Body of pancreas (tissue), 4 donors: ENCODE measurements at regions not wholly inside any gene's neighbourhood (a gene's known extent, or its start where the extent isn't known, plus 50 kb on each side); places are given as distances from the start of the nearest gene placed in this dataset.

Experiments used
- ATAC-seq: fragments of 150-250 bp; one replicate; pipeline ENCODE4 v1.9.1; 2016
- DNase-seq, 4 donors: peaks; one replicate each; pipeline ENCODE4 v3.0.0-alpha.2; 2019
- H3K27ac ChIP-seq, 4 donors: fragments of 200-600 bp; sonication (generic); 1 replicate in 3 of 4; 2 replicates in 1 of 4; pipeline versions ENCODE4 v1.5.1 to v1.6.1; 2016 to 2019; ENCODE audit warnings: mild to moderate bottlenecking in 1 of 4, mixed read lengths in 1 of 4, moderate library complexity in 1 of 4
- H3K27me3 ChIP-seq, 2 donors: fragments of 200-600 bp; sonication (generic); one replicate each; pipeline ENCODE4 v1.6.0; 2016; ENCODE audit warnings: mild to moderate bottlenecking in 1 of 2
- H3K36me3 ChIP-seq, 2 donors: fragments of 200-600 bp; sonication (generic); replicated peaks in 1 of 2; 2 replicates each; pipeline ENCODE4 v1.5.1; 2016; ENCODE audit warnings: low read depth in 2 of 2; ENCODE audit not compliant: insufficient read depth in 1 of 2
- H3K4me1 ChIP-seq: fragments of 200-600 bp; sonication (generic); one replicate; pipeline ENCODE4 v1.6.0; 2016
- H3K4me3 ChIP-seq, 2 donors: fragments of 200-600 bp; sonication (generic); 1 replicate in 1 of 2; 2 replicates in 1 of 2; pipeline ENCODE4 v1.5.1; 2016 to 2019
- H3K9me3 ChIP-seq, 3 donors: fragments of 200-600 bp; sonication (generic); 1 replicate in 2 of 3; 2 replicates in 1 of 3; pipeline ENCODE4 v1.5.1; 2016
- POLR2A ChIP-seq, 3 donors: fragments of 450-650 bp; IDR thresholded peaks; one replicate each; pipeline ENCODE4 v1.6.1; 2016; ENCODE audit warnings: antibody characterized with exemption in 3 of 3, mild to moderate bottlenecking in 2 of 3
- WGBS, 2 donors: methylation state at CpG; one replicate each; pipeline ENCODE4 v1.1.5; 2017; 5-methylcytosine and 5-hydroxymethylcytosine counted together
- intact Hi-C: fragments of 100-400 bp; cut with DNase I; formaldehyde crosslinking; loops from one replicate; pipeline ENCODE4 v1.15.1; 2023
- TF ChIP-seq, protein P1 (sequence below), 7 experiments: fragments of 450-650 bp in 4 of 7; fragments of 200-600 bp in 3 of 7; sonication (generic) in 3 of 7; IDR thresholded peaks; one replicate each; pipeline ENCODE4 v1.5.1; 2016 to 2019; ENCODE audit warnings: antibody characterized with exemption in 7 of 7

- Histone ChIP-seq H3K9me3 (no peaks in the 10 kb centered on the region), H3K27ac (no peak overlapping the region), H3K27me3 (no peaks in the 10 kb centered on the region), H3K4me1 (no peaks in the 10 kb centered on the region), H3K36me3 (no peaks in the 10 kb centered on the region), H3K4me3 (no peak overlapping the region)
- intact Hi-C loops: no loop called here
- no peak for DNase-seq
- no peak for ATAC-seq
- TF ChIP-seq, protein P1, sequence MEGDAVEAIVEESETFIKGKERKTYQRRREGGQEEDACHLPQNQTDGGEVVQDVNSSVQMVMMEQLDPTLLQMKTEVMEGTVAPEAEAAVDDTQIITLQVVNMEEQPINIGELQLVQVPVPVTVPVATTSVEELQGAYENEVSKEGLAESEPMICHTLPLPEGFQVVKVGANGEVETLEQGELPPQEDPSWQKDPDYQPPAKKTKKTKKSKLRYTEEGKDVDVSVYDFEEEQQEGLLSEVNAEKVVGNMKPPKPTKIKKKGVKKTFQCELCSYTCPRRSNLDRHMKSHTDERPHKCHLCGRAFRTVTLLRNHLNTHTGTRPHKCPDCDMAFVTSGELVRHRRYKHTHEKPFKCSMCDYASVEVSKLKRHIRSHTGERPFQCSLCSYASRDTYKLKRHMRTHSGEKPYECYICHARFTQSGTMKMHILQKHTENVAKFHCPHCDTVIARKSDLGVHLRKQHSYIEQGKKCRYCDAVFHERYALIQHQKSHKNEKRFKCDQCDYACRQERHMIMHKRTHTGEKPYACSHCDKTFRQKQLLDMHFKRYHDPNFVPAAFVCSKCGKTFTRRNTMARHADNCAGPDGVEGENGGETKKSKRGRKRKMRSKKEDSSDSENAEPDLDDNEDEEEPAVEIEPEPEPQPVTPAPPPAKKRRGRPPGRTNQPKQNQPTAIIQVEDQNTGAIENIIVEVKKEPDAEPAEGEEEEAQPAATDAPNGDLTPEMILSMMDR (IDR thresholded peaks at IDR 0.05): no peak
- no peak for TF ChIP-seq POLR2A (IDR thresholded peaks at IDR 0.05)
- WGBS, 2 donors: 69 to 80% methylated on average over 2 of the region's 2 CpGs
Measured at GRCh38 chr3:8197384-8197783, 304.2 kb upstream of the LMCD1 start.

DNA sequence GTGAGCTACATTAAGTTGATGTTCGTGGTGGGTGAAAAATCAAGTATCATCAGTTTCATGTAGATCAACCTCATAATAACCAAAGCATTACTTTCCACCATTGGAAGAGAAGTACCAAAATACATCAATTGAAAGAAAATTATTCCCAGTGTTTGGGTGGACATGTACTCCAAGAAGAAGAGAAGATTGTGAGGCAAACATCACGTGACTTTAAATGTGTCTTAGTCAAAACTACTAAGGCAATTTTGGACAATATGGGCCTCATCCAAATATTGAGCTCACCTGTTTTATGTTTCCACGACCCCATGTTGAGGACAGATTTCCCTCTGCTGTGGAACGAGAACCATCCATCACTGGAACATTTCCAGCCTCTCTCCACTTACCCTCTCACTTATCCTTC lies 303.0 kb upstream of the LMCD1 start:
- 64 to 74% methylated on average over 4 of the region's 4 CpGs for WGBS, 2 donors
- no peak for ATAC-seq

DNA sequence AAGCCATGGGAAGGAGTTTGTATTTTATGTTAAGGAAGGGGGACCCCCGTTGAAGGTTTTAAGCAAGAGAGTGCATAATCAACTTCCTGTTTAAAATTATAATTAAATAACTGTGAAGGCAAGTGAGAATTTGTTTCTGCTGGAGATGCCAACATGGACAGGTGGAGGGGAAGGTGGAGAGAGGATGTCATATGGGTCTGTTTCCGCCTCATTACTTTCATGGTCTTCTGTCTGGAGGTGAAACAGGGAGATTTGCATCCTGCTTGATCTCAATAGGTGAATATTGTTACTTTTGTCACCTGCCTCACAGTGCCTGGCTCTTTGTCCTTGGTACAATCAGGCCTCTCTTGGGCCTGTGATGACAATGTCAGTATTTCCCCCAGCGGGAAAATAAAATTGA lies 300.6 kb upstream of the LMCD1 start:
- H3K27me3 ChIP-seq: no peaks in the 10 kb centered on the region
- intact Hi-C loops: no loop called here
- no peaks in the 10 kb centered on the region for H3K9me3 ChIP-seq
- no peaks in the 10 kb centered on the region for H3K4me1 ChIP-seq
- DNase-seq (no peak), ATAC-seq (no peak)
- H3K27ac ChIP-seq: no peak overlapping the region
- H3K4me3 ChIP-seq: no peak overlapping the region
- 80 to 87% methylated on average over 3 of the region's 3 CpGs for WGBS, 2 donors
- no peaks in the 10 kb centered on the region for H3K36me3 ChIP-seq
- no peak for TF ChIP-seq POLR2A (IDR thresholded peaks at IDR 0.05)
- TF ChIP-seq, protein P1 (IDR thresholded peaks at IDR 0.05): no peak

More for the DNA sequence above, 303.0 kb upstream of the LMCD1 start:
- no peaks in the 10 kb centered on the region for H3K36me3 ChIP-seq
- no peak for DNase-seq
- H3K9me3 ChIP-seq: no peaks in the 10 kb centered on the region
- H3K27me3 ChIP-seq: no peaks in the 10 kb centered on the region
- intact Hi-C loops: no loop called here
- TF ChIP-seq, protein P1 (IDR thresholded peaks at IDR 0.05): no peak
- TF ChIP-seq POLR2A (IDR thresholded peaks at IDR 0.05): no peak
- no peak overlapping the region for H3K4me3 ChIP-seq
- no peaks in the 10 kb centered on the region for H3K4me1 ChIP-seq
- no peak overlapping the region for H3K27ac ChIP-seq

DNA sequence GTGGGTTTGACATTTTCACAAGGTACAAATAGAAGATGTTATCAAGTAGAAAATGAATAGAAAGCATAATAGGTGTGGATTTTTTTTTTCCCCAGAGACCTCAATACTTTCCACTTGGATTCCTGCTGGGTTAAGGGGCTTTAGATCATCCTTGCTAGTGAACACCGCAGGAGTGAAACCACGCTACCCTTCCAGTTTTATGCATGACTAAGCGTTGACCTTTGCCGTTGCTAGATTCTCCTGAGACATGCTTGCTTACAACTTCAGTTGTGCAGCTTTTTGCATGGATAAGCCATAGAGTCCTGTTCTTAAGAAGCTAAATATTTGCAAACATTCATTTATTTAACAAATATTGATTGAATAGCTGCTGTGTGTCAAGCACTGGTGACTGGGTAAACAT lies 299.7 kb upstream of the LMCD1 start:
- Histone ChIP-seq H3K27me3 (no peaks in the 10 kb centered on the region), H3K27ac (no peak overlapping the region), H3K9me3 (no peaks in the 10 kb centered on the region), H3K4me1 (no peaks in the 10 kb centered on the region), H3K36me3 (no peaks in the 10 kb centered on the region), H3K4me3 (no peak overlapping the region)
- intact Hi-C loops: no loop called here
- DNase-seq: peak in 1 of 4 donors; percentile 3
- no peak for ATAC-seq
- WGBS, 2 donors: 64 to 70% methylated on average over 4 of the region's 4 CpGs
- TF ChIP-seq POLR2A (IDR thresholded peaks at IDR 0.05): no peak
- TF ChIP-seq, protein P1 (IDR thresholded peaks at IDR 0.05): no peak

DNA sequence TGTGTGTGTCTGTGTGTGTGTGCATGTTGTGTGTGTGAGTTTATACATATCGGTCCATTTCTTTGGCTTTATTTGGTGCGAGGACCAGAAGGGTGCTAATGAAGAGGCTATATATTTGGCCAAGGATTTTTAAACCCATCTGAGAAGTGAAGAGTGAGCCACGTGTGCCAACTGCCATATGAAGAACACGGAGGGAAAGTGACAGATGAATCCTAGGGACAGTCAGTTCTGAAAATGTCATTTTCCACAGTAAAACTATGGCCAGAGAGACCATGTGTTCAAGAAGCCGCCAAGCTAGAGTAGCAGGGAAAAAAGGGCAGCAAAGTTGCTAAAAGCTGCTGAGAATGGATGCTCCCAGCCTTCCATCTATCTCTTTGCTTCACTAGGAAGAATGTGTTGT lies 297.3 kb upstream of the LMCD1 start:
- Histone ChIP-seq H3K36me3 (no peaks in the 10 kb centered on the region), H3K4me3 (no peak overlapping the region), H3K27ac (no peak overlapping the region), H3K27me3 (no peaks in the 10 kb centered on the region), H3K9me3 (no peaks in the 10 kb centered on the region), H3K4me1 (no peaks in the 10 kb centered on the region)
- DNase-seq (no peak), ATAC-seq (no peak)
- intact Hi-C loops: no loop called here
- TF ChIP-seq POLR2A (IDR thresholded peaks at IDR 0.05): no peak
- TF ChIP-seq, protein P1 (IDR thresholded peaks at IDR 0.05): no peak
- 64 to 73% methylated on average over 5 of the region's 5 CpGs for WGBS, 2 donors
